ENCODE measurements at regions not wholly inside any gene's neighbourhood (a gene's known extent, or its start where the extent isn't known, plus 50 kb on each side); places are given as distances from the start of the nearest gene placed in this dataset.

DNA sequence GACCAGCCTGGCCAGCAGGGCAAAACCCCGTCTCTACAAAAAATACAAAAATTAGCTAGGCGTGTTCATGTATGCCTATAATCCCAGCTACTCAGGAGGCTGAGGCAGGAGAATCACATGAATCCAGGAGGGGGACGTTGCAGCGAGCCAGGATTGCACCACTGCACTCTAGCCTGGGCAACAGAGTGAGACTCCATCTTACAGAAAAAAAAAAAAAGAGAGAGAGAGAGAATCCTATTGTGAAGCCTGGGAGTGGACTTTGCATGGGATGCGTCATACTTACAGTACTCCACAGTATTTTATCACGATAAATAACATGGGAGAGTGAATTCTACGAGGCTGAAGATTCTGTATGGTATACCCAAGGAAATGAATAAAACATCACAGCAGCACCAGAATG lies 139.6 kb downstream of the AASDH start:
- H3K9ac ChIP-seq (ENCODE audit: low read length): no peak overlapping the region
- H3K4me3 ChIP-seq (ENCODE audit: insufficient read depth, low read depth, low read length): no peak overlapping the region
- H3K9me3 ChIP-seq (ENCODE audit: insufficient read depth, low read depth, low read length): no peaks in the 10 kb centered on the region
- Mint-ChIP-seq H3K4me3 (ENCODE audit: unreplicated experiment) (no peak overlapping the region), H3K27ac (ENCODE audit: unreplicated experiment) (no peak overlapping the region), H3K27me3 (ENCODE audit: low read depth, unreplicated experiment) (no peaks in the 10 kb centered on the region), H3K4me1 (ENCODE audit: low read depth, unreplicated experiment) (peaks cover 12% of the 10 kb centered on the region), H3K36me3 (ENCODE audit: low read depth, unreplicated experiment) (no peaks in the 10 kb centered on the region), H3K9me3 (ENCODE audit: unreplicated experiment) (no peaks in the 10 kb centered on the region)
- no peaks in the 10 kb centered on the region for H4K20me1 ChIP-seq (ENCODE audit: insufficient read depth, low read length)
- H2AFZ ChIP-seq (ENCODE audit: low read depth, low read length): no peak overlapping the region
- no peaks in the 10 kb centered on the region for H3K36me3 ChIP-seq (ENCODE audit: insufficient read depth, low read length)
- no peaks in the 10 kb centered on the region for H3K79me2 ChIP-seq (ENCODE audit: insufficient read depth, low read length)
- TF ChIP-seq EZH2 (IDR thresholded peaks at IDR 0.05; ENCODE audit: insufficient read depth, low read length): no peak
- TF ChIP-seq, protein P1, sequence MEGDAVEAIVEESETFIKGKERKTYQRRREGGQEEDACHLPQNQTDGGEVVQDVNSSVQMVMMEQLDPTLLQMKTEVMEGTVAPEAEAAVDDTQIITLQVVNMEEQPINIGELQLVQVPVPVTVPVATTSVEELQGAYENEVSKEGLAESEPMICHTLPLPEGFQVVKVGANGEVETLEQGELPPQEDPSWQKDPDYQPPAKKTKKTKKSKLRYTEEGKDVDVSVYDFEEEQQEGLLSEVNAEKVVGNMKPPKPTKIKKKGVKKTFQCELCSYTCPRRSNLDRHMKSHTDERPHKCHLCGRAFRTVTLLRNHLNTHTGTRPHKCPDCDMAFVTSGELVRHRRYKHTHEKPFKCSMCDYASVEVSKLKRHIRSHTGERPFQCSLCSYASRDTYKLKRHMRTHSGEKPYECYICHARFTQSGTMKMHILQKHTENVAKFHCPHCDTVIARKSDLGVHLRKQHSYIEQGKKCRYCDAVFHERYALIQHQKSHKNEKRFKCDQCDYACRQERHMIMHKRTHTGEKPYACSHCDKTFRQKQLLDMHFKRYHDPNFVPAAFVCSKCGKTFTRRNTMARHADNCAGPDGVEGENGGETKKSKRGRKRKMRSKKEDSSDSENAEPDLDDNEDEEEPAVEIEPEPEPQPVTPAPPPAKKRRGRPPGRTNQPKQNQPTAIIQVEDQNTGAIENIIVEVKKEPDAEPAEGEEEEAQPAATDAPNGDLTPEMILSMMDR (IDR thresholded peaks at IDR 0.05; ENCODE audit: insufficient read depth, low read depth, low read length): no peak
- no peak overlapping the region for H3K4me2 ChIP-seq (ENCODE audit: low read length)
- DNase-seq (ENCODE audit: low read depth) (no peak), FAIRE-seq (no peak)
- H3K27ac ChIP-seq (ENCODE audit: low read depth, low read length): no peak overlapping the region
- H3K27me3 ChIP-seq (ENCODE audit: insufficient read depth, low read length): peaks cover 3% of the 10 kb centered on the region
- H3K4me1 ChIP-seq (ENCODE audit: insufficient read depth, low read length): no peaks in the 10 kb centered on the region

DNA sequence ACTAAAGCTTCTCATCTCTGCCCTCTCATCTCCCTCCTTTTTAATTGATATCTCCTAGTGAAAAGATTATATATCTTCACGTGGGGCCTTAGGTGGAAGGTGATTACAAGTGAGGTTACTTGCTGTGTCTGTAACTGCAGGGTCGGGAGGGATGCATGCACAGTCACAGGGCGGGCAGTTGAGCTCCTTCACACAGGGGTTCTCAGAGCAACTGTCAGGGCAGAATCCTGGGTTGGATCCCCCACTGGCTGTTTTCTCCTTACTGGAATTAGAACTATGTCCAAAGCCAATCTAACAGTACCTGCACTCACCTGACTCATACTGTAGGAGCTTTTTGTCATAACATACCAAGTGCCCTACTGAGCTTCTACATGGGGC lies 141.1 kb downstream of the AASDH start:
- Histone ChIP-seq H3K79me2 (ENCODE audit: insufficient read depth, low read length) (no peaks in the 10 kb centered on the region), H3K9ac (ENCODE audit: low read length) (no peak overlapping the region), H3K4me1 (ENCODE audit: insufficient read depth, low read length) (no peaks in the 10 kb centered on the region), H4K20me1 (ENCODE audit: insufficient read depth, low read length) (no peaks in the 10 kb centered on the region), H3K36me3 (ENCODE audit: insufficient read depth, low read length) (no peaks in the 10 kb centered on the region), H3K9me3 (ENCODE audit: insufficient read depth, low read depth, low read length) (no peaks in the 10 kb centered on the region), H3K4me3 (ENCODE audit: insufficient read depth, low read depth, low read length) (no peak overlapping the region), H2AFZ (ENCODE audit: low read depth, low read length) (no peak overlapping the region), H3K4me2 (ENCODE audit: low read length) (no peak overlapping the region), H3K27me3 (ENCODE audit: insufficient read depth, low read length) (peaks cover 3% of the 10 kb centered on the region), H3K27ac (ENCODE audit: low read depth, low read length) (no peak overlapping the region)
- Mint-ChIP-seq H3K9me3 (ENCODE audit: unreplicated experiment) (no peaks in the 10 kb centered on the region), H3K27me3 (ENCODE audit: low read depth, unreplicated experiment) (no peaks in the 10 kb centered on the region), H3K4me3 (ENCODE audit: unreplicated experiment) (no peak overlapping the region), H3K4me1 (ENCODE audit: low read depth, unreplicated experiment) (peaks cover 12% of the 10 kb centered on the region), H3K36me3 (ENCODE audit: low read depth, unreplicated experiment) (no peaks in the 10 kb centered on the region), H3K27ac (ENCODE audit: unreplicated experiment) (no peak overlapping the region)
- TF ChIP-seq, protein P1 (IDR thresholded peaks at IDR 0.05; ENCODE audit: insufficient read depth, low read depth, low read length): no peak
- TF ChIP-seq EZH2 (IDR thresholded peaks at IDR 0.05; ENCODE audit: insufficient read depth, low read length): no peak
- no peak for DNase-seq (ENCODE audit: low read depth)
- no peak for FAIRE-seq

DNA sequence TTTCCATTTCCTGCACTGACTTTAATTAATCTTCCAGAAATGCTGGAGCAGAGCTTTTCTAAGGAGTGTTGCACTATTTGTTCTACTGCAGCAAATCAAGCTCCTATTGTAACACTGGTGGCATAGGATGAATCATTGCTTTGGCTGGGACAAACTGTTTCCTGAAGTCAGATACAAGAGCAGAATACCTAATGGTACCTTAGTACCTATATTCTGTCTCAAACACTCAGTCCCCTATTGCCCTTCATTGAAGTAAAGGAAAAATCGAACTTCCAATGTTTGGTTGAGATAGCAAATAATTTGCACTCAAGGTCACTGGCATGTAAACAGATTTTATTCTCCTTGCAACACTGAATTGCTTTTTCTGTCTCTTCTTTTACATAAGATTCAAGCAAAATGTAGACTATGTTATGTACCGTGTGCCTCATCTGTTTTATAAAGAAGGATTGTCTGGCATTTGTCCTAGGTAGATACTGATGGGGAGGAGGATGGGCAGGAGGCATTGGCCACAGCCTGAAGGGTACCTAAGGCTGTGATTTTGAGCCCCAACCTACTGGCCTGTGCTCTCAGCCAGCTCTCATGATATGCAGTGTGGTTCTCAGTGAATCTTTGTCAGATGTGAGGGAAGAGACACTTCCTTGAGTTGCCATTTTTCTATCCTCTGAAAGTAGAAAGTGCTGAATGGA lies 141.6 kb downstream of the AASDH start:
- H4K20me1 ChIP-seq (ENCODE audit: insufficient read depth, low read length): no peaks in the 10 kb centered on the region
- peaks cover 12% of the 10 kb centered on the region for H3K4me1 Mint-ChIP-seq (ENCODE audit: low read depth, unreplicated experiment)
- H3K27me3 ChIP-seq (ENCODE audit: insufficient read depth, low read length): peaks cover 3% of the 10 kb centered on the region
- H3K27ac ChIP-seq (ENCODE audit: low read depth, low read length): no peak overlapping the region
- no peaks in the 10 kb centered on the region for H3K9me3 Mint-ChIP-seq (ENCODE audit: unreplicated experiment)
- no peaks in the 10 kb centered on the region for H3K36me3 ChIP-seq (ENCODE audit: insufficient read depth, low read length)
- no peaks in the 10 kb centered on the region for H3K4me1 ChIP-seq (ENCODE audit: insufficient read depth, low read length)
- no peak overlapping the region for H3K9ac ChIP-seq (ENCODE audit: low read length)
- no peaks in the 10 kb centered on the region for H3K9me3 ChIP-seq (ENCODE audit: insufficient read depth, low read depth, low read length)
- H3K4me2 ChIP-seq (ENCODE audit: low read length): no peak overlapping the region
- H3K79me2 ChIP-seq (ENCODE audit: insufficient read depth, low read length): no peaks in the 10 kb centered on the region
- H3K4me3 ChIP-seq (ENCODE audit: insufficient read depth, low read depth, low read length): no peak overlapping the region
- FAIRE-seq (no peak), DNase-seq (ENCODE audit: low read depth) (peak; percentile 29)
- TF ChIP-seq EZH2 (IDR thresholded peaks at IDR 0.05; ENCODE audit: insufficient read depth, low read length): no peak
- TF ChIP-seq, protein P1 (IDR thresholded peaks at IDR 0.05; ENCODE audit: insufficient read depth, low read depth, low read length): no peak
- no peak overlapping the region for H3K4me3 Mint-ChIP-seq (ENCODE audit: unreplicated experiment)
- no peaks in the 10 kb centered on the region for H3K36me3 Mint-ChIP-seq (ENCODE audit: low read depth, unreplicated experiment)
- H2AFZ ChIP-seq (ENCODE audit: low read depth, low read length): no peak overlapping the region
- H3K27me3 Mint-ChIP-seq (ENCODE audit: low read depth, unreplicated experiment): no peaks in the 10 kb centered on the region
- no peak overlapping the region for H3K27ac Mint-ChIP-seq (ENCODE audit: unreplicated experiment)
